Activated CD4-positive, alpha-beta memory T cell treated with anti-CD3 and anti-CD28 coated beads for 36 hours (primary cell): ENCODE measurements at regions not wholly inside any gene's neighbourhood (a gene's known extent, or its start where the extent isn't known, plus 50 kb on each side); places are given as distances from the start of the nearest gene placed in this dataset.
"Not testable (repeated sequence)": the region's sequence is repeated elsewhere in the genome, so short reads cannot be mapped to it uniquely, and the experiment has no call there.

Experiments
- CTCF ChIA-PET: fragments of 350-600 bp; sonication (Branson Sonifier 250); formaldehyde crosslinking; loops from one replicate; lab custom pipeline; 2021; ENCODE audit warnings: antibody characterized with exemption, inconsistent platforms; lab: Charles Lee
- POLR2A ChIA-PET: fragments of 350-600 bp; sonication (Branson Sonifier 250); formaldehyde crosslinking; loops from one replicate; lab custom pipeline; 2021; ENCODE audit warnings: antibody characterized with exemption; lab: Charles Lee
- DNase-seq: peaks from one replicate; pipeline ENCODE4 v3.0.0-alpha.2; 2020
- H3K27ac Mint-ChIP-seq: one replicate; pipeline ENCODE4 v1.8.0; 2021; ENCODE audit warnings: mixed read lengths
- H3K27me3 Mint-ChIP-seq: one replicate; pipeline ENCODE4 v1.8.0; 2021; ENCODE audit warnings: mixed read lengths
- H3K36me3 Mint-ChIP-seq: one replicate; pipeline ENCODE4 v1.8.0; 2021; ENCODE audit warnings: mixed read lengths
- H3K4me1 Mint-ChIP-seq: one replicate; pipeline ENCODE4 v1.8.0; 2021; ENCODE audit warnings: low read depth, mixed read lengths
- H3K4me3 Mint-ChIP-seq: one replicate; pipeline ENCODE4 v1.8.0; 2021; ENCODE audit warnings: mild to moderate bottlenecking, mixed read lengths
- H3K9me3 Mint-ChIP-seq: one replicate; pipeline ENCODE4 v1.8.0; 2021; ENCODE audit warnings: mixed read lengths
- intact Hi-C: fragments of 100-400 bp; cut with micrococcal nuclease; formaldehyde crosslinking; loops from one replicate; pipeline ENCODE4 v1.15.1; 2023

GRCh38 chr1:60620087-60620486 lies 462.3 kb upstream of the NFIA start:
- ChIA-PET POLR2A (no interaction called here), CTCF (no interaction called here)
- H3K27ac Mint-ChIP-seq: no peak overlapping the region
- H3K9me3 Mint-ChIP-seq: no peaks in the 10 kb centered on the region
- peaks cover 2% of the 10 kb centered on the region for H3K27me3 Mint-ChIP-seq
- H3K4me1 Mint-ChIP-seq: no peaks in the 10 kb centered on the region
- no peak for DNase-seq
- intact Hi-C loops: no loop called here
- no peaks in the 10 kb centered on the region for H3K36me3 Mint-ChIP-seq
- no peak overlapping the region for H3K4me3 Mint-ChIP-seq

GRCh38 chr1:60619581-60619980 lies 462.8 kb upstream of the NFIA start:
- CTCF ChIA-PET: no interaction called here
- POLR2A ChIA-PET: no interaction called here
- H3K27ac Mint-ChIP-seq: no peak overlapping the region
- no peaks in the 10 kb centered on the region for H3K36me3 Mint-ChIP-seq
- H3K9me3 Mint-ChIP-seq: no peaks in the 10 kb centered on the region
- intact Hi-C loops: no loop called here
- H3K27me3 Mint-ChIP-seq: peaks cover 2% of the 10 kb centered on the region
- H3K4me3 Mint-ChIP-seq: no peak overlapping the region
- H3K4me1 Mint-ChIP-seq: no peaks in the 10 kb centered on the region
- no peak for DNase-seq

- Mint-ChIP-seq H3K36me3 (no peaks in the 10 kb centered on the region), H3K27me3 (no peaks in the 10 kb centered on the region), H3K4me3 (no peak overlapping the region), H3K27ac (no peak overlapping the region), H3K4me1 (no peaks in the 10 kb centered on the region), H3K9me3 (no peaks in the 10 kb centered on the region)
- ChIA-PET CTCF (no interaction called here), POLR2A (no interaction called here)
- DNase-seq: no peak
- intact Hi-C loops: no loop called here
Observed at GRCh38 chr1:60615666-60616065, 466.7 kb upstream of the NFIA start.

GRCh38 chr1:60612790-60613189 lies 469.6 kb upstream of the NFIA start:
- no peak for DNase-seq
- ChIA-PET CTCF (no interaction called here), POLR2A (no interaction called here)
- H3K27me3 Mint-ChIP-seq: no peaks in the 10 kb centered on the region
- H3K4me1 Mint-ChIP-seq: no peaks in the 10 kb centered on the region
- H3K4me3 Mint-ChIP-seq: no peak overlapping the region
- H3K9me3 Mint-ChIP-seq: peaks cover 2% of the 10 kb centered on the region
- no peak overlapping the region for H3K27ac Mint-ChIP-seq
- intact Hi-C loops: no loop called here
- H3K36me3 Mint-ChIP-seq: no peaks in the 10 kb centered on the region

GRCh38 chr1:60606921-60607320 lies 475.4 kb upstream of the NFIA start:
- H3K27me3 Mint-ChIP-seq, H3K27ac Mint-ChIP-seq, POLR2A ChIA-PET, DNase-seq, H3K36me3 Mint-ChIP-seq, intact Hi-C loops, H3K4me3 Mint-ChIP-seq, H3K4me1 Mint-ChIP-seq, CTCF ChIA-PET: not testable (repeated sequence)
- peaks cover 19% of the 10 kb centered on the region for H3K9me3 Mint-ChIP-seq

GRCh38 chr1:60600532-60600931 lies 481.8 kb upstream of the NFIA start:
- POLR2A ChIA-PET: no interaction called here
- DNase-seq: no peak
- H3K4me3 Mint-ChIP-seq: no peak overlapping the region
- no peaks in the 10 kb centered on the region for H3K4me1 Mint-ChIP-seq
- H3K36me3 Mint-ChIP-seq: no peaks in the 10 kb centered on the region
- intact Hi-C loops: no loop called here
- no peak overlapping the region for H3K27ac Mint-ChIP-seq
- H3K9me3 Mint-ChIP-seq: peaks cover 10% of the 10 kb centered on the region
- CTCF ChIA-PET: no interaction called here
- no peaks in the 10 kb centered on the region for H3K27me3 Mint-ChIP-seq

GRCh38 chr1:60599574-60599973 lies 482.8 kb upstream of the NFIA start:
- no peaks in the 10 kb centered on the region for H3K4me1 Mint-ChIP-seq
- ChIA-PET POLR2A (no interaction called here), CTCF (no interaction called here)
- intact Hi-C loops: no loop called here
- H3K4me3 Mint-ChIP-seq: no peak overlapping the region
- no peaks in the 10 kb centered on the region for H3K36me3 Mint-ChIP-seq
- DNase-seq: no peak
- peaks cover 10% of the 10 kb centered on the region for H3K9me3 Mint-ChIP-seq
- no peaks in the 10 kb centered on the region for H3K27me3 Mint-ChIP-seq
- H3K27ac Mint-ChIP-seq: no peak overlapping the region

- no peak for DNase-seq
- Mint-ChIP-seq H3K4me1 (no peaks in the 10 kb centered on the region), H3K9me3 (peaks cover under 1% of the 10 kb centered on the region), H3K4me3 (no peak overlapping the region), H3K27ac (no peak overlapping the region), H3K36me3 (no peaks in the 10 kb centered on the region), H3K27me3 (no peaks in the 10 kb centered on the region)
- ChIA-PET CTCF (no interaction called here), POLR2A (no interaction called here)
- intact Hi-C loops: no loop called here
Observed at GRCh38 chr1:60598041-60598910, 484.1 kb upstream of the NFIA start.

GRCh38 chr1:60596791-60597750 lies 485.3 kb upstream of the NFIA start:
- H3K4me3 Mint-ChIP-seq: no peak overlapping the region
- ChIA-PET POLR2A (no interaction called here), CTCF (no interaction called here)
- H3K27me3 Mint-ChIP-seq: no peaks in the 10 kb centered on the region
- intact Hi-C loops: no loop called here
- H3K27ac Mint-ChIP-seq: no peak overlapping the region
- no peaks in the 10 kb centered on the region for H3K36me3 Mint-ChIP-seq
- no peaks in the 10 kb centered on the region for H3K9me3 Mint-ChIP-seq
- no peaks in the 10 kb centered on the region for H3K4me1 Mint-ChIP-seq
- no peak for DNase-seq

GRCh38 chr1:60591583-60591982 lies 490.8 kb upstream of the NFIA start:
- POLR2A ChIA-PET: no interaction called here
- no peaks in the 10 kb centered on the region for H3K27me3 Mint-ChIP-seq

GRCh38 chr1:60589916-60590315 lies 492.4 kb upstream of the NFIA start:
- intact Hi-C loops: no loop called here
- ChIA-PET CTCF (no interaction called here), POLR2A (no interaction called here)
- no peak overlapping the region for H3K27ac Mint-ChIP-seq
- H3K27me3 Mint-ChIP-seq: no peaks in the 10 kb centered on the region
- no peak for DNase-seq
- H3K36me3 Mint-ChIP-seq: no peaks in the 10 kb centered on the region
- no peaks in the 10 kb centered on the region for H3K9me3 Mint-ChIP-seq
- no peaks in the 10 kb centered on the region for H3K4me1 Mint-ChIP-seq
- no peak overlapping the region for H3K4me3 Mint-ChIP-seq

More at GRCh38 chr1:60591583-60591982, 490.8 kb upstream of the NFIA start:
- H3K27ac Mint-ChIP-seq: no peak overlapping the region
- no peaks in the 10 kb centered on the region for H3K36me3 Mint-ChIP-seq
- CTCF ChIA-PET: no interaction called here
- no peaks in the 10 kb centered on the region for H3K4me1 Mint-ChIP-seq
- DNase-seq: no peak
- intact Hi-C loops: no loop called here
- H3K4me3 Mint-ChIP-seq: no peak overlapping the region
- H3K9me3 Mint-ChIP-seq: no peaks in the 10 kb centered on the region

- ChIA-PET CTCF (no interaction called here), POLR2A (no interaction called here)
- Mint-ChIP-seq H3K4me1 (no peaks in the 10 kb centered on the region), H3K27ac (no peak overlapping the region), H3K27me3 (no peaks in the 10 kb centered on the region), H3K9me3 (peaks cover 3% of the 10 kb centered on the region), H3K36me3 (no peaks in the 10 kb centered on the region), H3K4me3 (no peak overlapping the region)
- intact Hi-C loops: no loop called here
- no peak for DNase-seq
Observed at GRCh38 chr1:60589046-60589748, 493.2 kb upstream of the NFIA start.
